ENCODE measurements at regions not wholly inside any gene's neighbourhood (a gene's known extent, or its start where the extent isn't known, plus 50 kb on each side); places are given as distances from the start of the nearest gene placed in this dataset.
"Not testable (repeated sequence)": the region's sequence is repeated elsewhere in the genome, so short reads cannot be mapped to it uniquely, and the experiment has no call there.

- DNase-seq, result no peak
Observed at GRCh38 chr2:39487398-39488250, 50.5 kb upstream of the MAP4K3 start.

GRCh38 chr2:39488450-39488849 is 51.4 kb upstream of the MAP4K3 start:
- DNase-seq, result no peak

GRCh38 chr2:39490586-39490985 is 53.5 kb upstream of the MAP4K3 start:
- DNase-seq, result no peak

GRCh38 chr2:39491653-39492052 is 54.6 kb upstream of the MAP4K3 start:
- no peak for DNase-seq

- peak; percentile 59 for DNase-seq
Observed at GRCh38 chr2:39492095-39492590, 55.1 kb upstream of the MAP4K3 start.

- no peak for DNase-seq
Observed at GRCh38 chr2:39492716-39493115, 55.6 kb upstream of the MAP4K3 start.

GRCh38 chr2:39494784-39495251 is 57.7 kb upstream of the MAP4K3 start:
- peak; percentile 38 for DNase-seq

GRCh38 chr2:39497082-39497801 is 60.2 kb upstream of the MAP4K3 start:
- no peak for DNase-seq

- DNase-seq, result not testable (repeated sequence)
Observed at GRCh38 chr2:39498176-39498575, 61.1 kb upstream of the MAP4K3 start.

- no peak for DNase-seq
Observed at GRCh38 chr2:39498786-39499185, 61.7 kb upstream of the MAP4K3 start.

- no peak for DNase-seq
Observed at GRCh38 chr2:39499336-39499735, 62.3 kb upstream of the MAP4K3 start.

GRCh38 chr2:39501412-39501811 is 64.3 kb upstream of the MAP4K3 start:
- DNase-seq, result no peak

- DNase-seq, result no peak
Observed at GRCh38 chr2:39503277-39503676, 66.2 kb upstream of the MAP4K3 start.

GRCh38 chr2:39504790-39505335 is 67.8 kb upstream of the MAP4K3 start:
- no peak for DNase-seq

GRCh38 chr2:39506215-39506614 is 69.1 kb upstream of the MAP4K3 start:
- DNase-seq, result no peak

- no peak for DNase-seq
Observed at GRCh38 chr2:39508198-39508597, 71.1 kb upstream of the MAP4K3 start.

- no peak for DNase-seq
Observed at GRCh38 chr2:39510140-39510539, 73.1 kb upstream of the MAP4K3 start.

GRCh38 chr2:39511219-39511604 is 74.1 kb upstream of the MAP4K3 start:
- no peak for DNase-seq

GRCh38 chr2:39511605-39512433 is 74.7 kb upstream of the MAP4K3 start:
- DNase-seq, result no peak

- DNase-seq, result peak; percentile 30
Observed at GRCh38 chr2:39512434-39512935, 75.4 kb upstream of the MAP4K3 start.

- DNase-seq, result no peak
Observed at GRCh38 chr2:39512941-39513340, 75.9 kb upstream of the MAP4K3 start.

GRCh38 chr2:39513641-39514094 is 76.6 kb upstream of the MAP4K3 start:
- DNase-seq, result peak; percentile 86

Data from stimulated activated CD4-positive, alpha-beta T cell treated with anti-CD3 and anti-CD28 coated beads, Interleukin-4, amount 100 ng/mL, for 24 hours (primary cell).